ENCODE measurements at regions not wholly inside any gene's neighbourhood (a gene's known extent, or its start where the extent isn't known, plus 50 kb on each side); places are given as distances from the start of the nearest gene placed in this dataset.

DNA sequence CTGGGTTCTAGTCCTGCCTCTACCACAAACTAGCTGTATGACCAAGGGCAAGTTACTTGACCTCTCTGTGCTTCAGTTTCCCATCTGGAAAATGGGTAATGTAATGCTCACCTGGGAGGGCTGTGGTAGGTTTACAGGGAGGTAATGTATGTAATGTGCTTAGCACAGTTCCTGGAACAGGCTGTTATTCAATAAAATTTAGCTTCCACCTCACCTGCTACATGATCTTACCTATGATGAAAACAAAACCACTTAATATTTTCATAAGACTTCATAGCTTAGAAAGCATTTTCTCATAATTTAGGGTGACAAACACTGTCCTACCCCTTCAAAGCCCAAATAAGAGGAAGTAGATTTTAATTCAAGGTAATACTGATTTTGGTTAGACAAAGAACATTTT lies 530.6 kb downstream of the FUT8 start:
- TF ChIP-seq RCOR1 (conservative IDR thresholded peaks at IDR 0.05; ENCODE audit: low read depth, low read length): no peak
- TF ChIP-seq, protein P1, sequence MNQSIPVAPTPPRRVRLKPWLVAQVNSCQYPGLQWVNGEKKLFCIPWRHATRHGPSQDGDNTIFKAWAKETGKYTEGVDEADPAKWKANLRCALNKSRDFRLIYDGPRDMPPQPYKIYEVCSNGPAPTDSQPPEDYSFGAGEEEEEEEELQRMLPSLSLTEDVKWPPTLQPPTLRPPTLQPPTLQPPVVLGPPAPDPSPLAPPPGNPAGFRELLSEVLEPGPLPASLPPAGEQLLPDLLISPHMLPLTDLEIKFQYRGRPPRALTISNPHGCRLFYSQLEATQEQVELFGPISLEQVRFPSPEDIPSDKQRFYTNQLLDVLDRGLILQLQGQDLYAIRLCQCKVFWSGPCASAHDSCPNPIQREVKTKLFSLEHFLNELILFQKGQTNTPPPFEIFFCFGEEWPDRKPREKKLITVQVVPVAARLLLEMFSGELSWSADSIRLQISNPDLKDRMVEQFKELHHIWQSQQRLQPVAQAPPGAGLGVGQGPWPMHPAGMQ (IDR thresholded peaks at IDR 0.05; ENCODE audit: borderline replicate concordance): no peak
- TF ChIP-seq, protein P2, sequence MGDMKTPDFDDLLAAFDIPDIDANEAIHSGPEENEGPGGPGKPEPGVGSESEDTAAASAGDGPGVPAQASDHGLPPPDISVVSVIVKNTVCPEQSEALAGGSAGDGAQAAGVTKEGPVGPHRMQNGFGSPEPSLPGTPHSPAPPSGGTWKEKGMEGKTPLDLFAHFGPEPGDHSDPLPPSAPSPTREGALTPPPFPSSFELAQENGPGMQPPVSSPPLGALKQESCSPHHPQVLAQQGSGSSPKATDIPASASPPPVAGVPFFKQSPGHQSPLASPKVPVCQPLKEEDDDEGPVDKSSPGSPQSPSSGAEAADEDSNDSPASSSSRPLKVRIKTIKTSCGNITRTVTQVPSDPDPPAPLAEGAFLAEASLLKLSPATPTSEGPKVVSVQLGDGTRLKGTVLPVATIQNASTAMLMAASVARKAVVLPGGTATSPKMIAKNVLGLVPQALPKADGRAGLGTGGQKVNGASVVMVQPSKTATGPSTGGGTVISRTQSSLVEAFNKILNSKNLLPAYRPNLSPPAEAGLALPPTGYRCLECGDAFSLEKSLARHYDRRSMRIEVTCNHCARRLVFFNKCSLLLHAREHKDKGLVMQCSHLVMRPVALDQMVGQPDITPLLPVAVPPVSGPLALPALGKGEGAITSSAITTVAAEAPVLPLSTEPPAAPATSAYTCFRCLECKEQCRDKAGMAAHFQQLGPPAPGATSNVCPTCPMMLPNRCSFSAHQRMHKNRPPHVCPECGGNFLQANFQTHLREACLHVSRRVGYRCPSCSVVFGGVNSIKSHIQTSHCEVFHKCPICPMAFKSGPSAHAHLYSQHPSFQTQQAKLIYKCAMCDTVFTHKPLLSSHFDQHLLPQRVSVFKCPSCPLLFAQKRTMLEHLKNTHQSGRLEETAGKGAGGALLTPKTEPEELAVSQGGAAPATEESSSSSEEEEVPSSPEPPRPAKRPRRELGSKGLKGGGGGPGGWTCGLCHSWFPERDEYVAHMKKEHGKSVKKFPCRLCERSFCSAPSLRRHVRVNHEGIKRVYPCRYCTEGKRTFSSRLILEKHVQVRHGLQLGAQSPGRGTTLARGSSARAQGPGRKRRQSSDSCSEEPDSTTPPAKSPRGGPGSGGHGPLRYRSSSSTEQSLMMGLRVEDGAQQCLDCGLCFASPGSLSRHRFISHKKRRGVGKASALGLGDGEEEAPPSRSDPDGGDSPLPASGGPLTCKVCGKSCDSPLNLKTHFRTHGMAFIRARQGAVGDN (IDR thresholded peaks at IDR 0.05): no peak
- TF ChIP-seq, protein P3, sequence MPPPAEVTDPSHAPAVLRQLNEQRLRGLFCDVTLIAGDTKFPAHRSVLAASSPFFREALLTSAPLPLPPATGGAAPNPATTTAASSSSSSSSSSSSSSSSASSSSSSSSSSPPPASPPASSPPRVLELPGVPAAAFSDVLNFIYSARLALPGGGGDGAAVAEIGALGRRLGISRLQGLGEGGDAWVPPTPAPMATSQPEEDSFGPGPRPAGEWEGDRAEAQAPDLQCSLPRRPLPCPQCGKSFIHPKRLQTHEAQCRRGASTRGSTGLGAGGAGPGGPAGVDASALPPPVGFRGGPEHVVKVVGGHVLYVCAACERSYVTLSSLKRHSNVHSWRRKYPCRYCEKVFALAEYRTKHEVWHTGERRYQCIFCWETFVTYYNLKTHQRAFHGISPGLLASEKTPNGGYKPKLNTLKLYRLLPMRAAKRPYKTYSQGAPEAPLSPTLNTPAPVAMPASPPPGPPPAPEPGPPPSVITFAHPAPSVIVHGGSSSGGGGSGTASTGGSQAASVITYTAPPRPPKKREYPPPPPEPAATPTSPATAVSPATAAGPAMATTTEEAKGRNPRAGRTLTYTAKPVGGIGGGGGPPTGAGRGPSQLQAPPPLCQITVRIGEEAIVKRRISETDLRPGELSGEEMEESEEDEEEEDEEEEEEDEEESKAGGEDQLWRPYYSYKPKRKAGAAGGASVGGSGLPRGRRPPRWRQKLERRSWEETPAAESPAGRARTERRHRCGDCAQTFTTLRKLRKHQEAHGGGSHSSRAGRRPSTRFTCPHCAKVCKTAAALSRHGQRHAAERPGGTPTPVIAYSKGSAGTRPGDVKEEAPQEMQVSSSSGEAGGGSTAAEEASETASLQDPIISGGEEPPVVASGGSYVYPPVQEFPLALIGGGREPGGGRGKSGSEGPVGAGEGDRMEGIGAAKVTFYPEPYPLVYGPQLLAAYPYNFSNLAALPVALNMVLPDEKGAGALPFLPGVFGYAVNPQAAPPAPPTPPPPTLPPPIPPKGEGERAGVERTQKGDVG (CRISPR knock-in tag; IDR thresholded peaks at IDR 0.05): no peak
- no peak for TF ChIP-seq SREBF2 (IDR thresholded peaks at IDR 0.05; ENCODE audit: low read length)
- TF ChIP-seq NFIC (IDR thresholded peaks at IDR 0.05; ENCODE audit: low read depth, low read length): no peak
- no peak for TF ChIP-seq SRF (IDR thresholded peaks at IDR 0.05; ENCODE audit: low read depth in 2 of 2, low read length in 2 of 2)
- TF ChIP-seq RUNX3 (IDR thresholded peaks at IDR 0.05; ENCODE audit: low read length): no peak
- RAD21 ChIA-PET (ENCODE audit: unreplicated experiment): interaction anchor here (1.4 kb wide), 1 partner anchor 527 kb away, joined by 4 read pairs; no protein-coding TSS in a partner anchor
- Histone ChIP-seq H4K20me1 (ENCODE audit: control insufficient read depth, insufficient read depth) (no peaks in the 10 kb centered on the region), H3K27ac (ENCODE audit: control insufficient read depth, insufficient read depth) (no peak overlapping the region), H3K4me3 (no peak overlapping the region), H3K4me2 (ENCODE audit: control insufficient read depth, insufficient read depth) (no peak overlapping the region), H2AFZ (ENCODE audit: control insufficient read depth, low read depth, low read length) (no peak overlapping the region), H3K79me2 (ENCODE audit: control insufficient read depth, insufficient read depth, low read length) (no peaks in the 10 kb centered on the region), H3K27me3 (replicated peaks in 1 of 2; ENCODE audit: control insufficient read depth in 2 of 2, insufficient read depth in 2 of 2, low read length in 1 of 2) (peaks cover 0 to 2% of the 10 kb centered on the region in 2 experiments; a peak in 2 of 4 replicates), H3K9me3 (replicated peaks; ENCODE audit: control insufficient read depth, insufficient read depth, low read length) (no peaks in the 10 kb centered on the region), H3K36me3 (ENCODE audit: control insufficient read depth in 2 of 2, insufficient read depth in 2 of 2, low read length in 1 of 2) (no peaks in the 10 kb centered on the region), H3K4me1 (ENCODE audit: control insufficient read depth, insufficient read depth, low read length) (no peaks in the 10 kb centered on the region), H3K9ac (ENCODE audit: control insufficient read depth, insufficient read depth, low read length) (no peak overlapping the region)
- POLR2A ChIA-PET: no interaction called here
- no TSS peak for BruUV-seq (replicated peaks)
- CTCF ChIA-PET: interaction anchor here (0.6 to 1.2 kb wide), 2 partner anchors 18 to 775 kb away, joined by 3 to 4 read pairs; no protein-coding TSS in a partner anchor
- DNase-seq (ENCODE audit: low read depth, low spot score) (no peak), FAIRE-seq (no peak), ATAC-seq (no peak)
- intact Hi-C loops (cut with micrococcal nuclease; ENCODE audit: unreplicated experiment) (no loop called here), in situ Hi-C loops (cut with MboI) (no loop called here)
- SMC1A ChIA-PET (ENCODE audit: uncharacterized antibody, unreplicated experiment): no interaction called here

Measured in GM12878 (cell line).